T-cell (primary cell): ENCODE measurements at regions not wholly inside any gene's neighbourhood (a gene's known extent, or its start where the extent isn't known, plus 50 kb on each side); places are given as distances from the start of the nearest gene placed in this dataset.

Experiments used
- ATAC-seq, 4 experiments: fragments of 200-7000 bp in 3 of 4; fragments of 150-1000 bp in 1 of 4; cut with Tn5 transposase; replicated peaks in 1 of 4; 1 replicate in 3 of 4; 2 replicates in 1 of 4; pipeline ENCODE4 v1.10.0; 2021; ENCODE audit warnings: moderate library complexity in 3 of 4, mild to moderate bottlenecking in 2 of 4, moderate number of reproducible peaks in 1 of 4
- CTCF ChIA-PET, 2 donors: fragments of 300-600 bp; sonication (Branson Sonifier 250); formaldehyde crosslinking; loops; one replicate each; lab custom pipeline; 2022; ENCODE audit warnings: antibody characterized with exemption in 2 of 2; lab: Charles Lee
- POLR2A ChIA-PET, 2 donors: fragments of 300-600 bp; sonication (Branson Sonifier 250); formaldehyde crosslinking; loops; one replicate each; lab custom pipeline; 2022; ENCODE audit warnings: antibody characterized with exemption in 2 of 2; lab: Charles Lee
- DNase-seq, 35 experiments: peaks; one replicate each; pipeline versions ENCODE4 v3.0.0 to v3.0.0-alpha.2; 2013 to 2023
- H3K27ac ChIP-seq: one replicate; pipeline ENCODE4 v1.5.1; 2013; ENCODE audit warnings: low read length
- H3K27me3 ChIP-seq, 2 experiments: replicated peaks in 1 of 2; 1 replicate in 1 of 2; 2 replicates in 1 of 2; pipeline versions ENCODE4 v1.6.1 to v1.7.0; 2013; ENCODE audit warnings: low read length in 1 of 2, mixed read lengths in 1 of 2; ENCODE audit not compliant: control insufficient read depth in 2 of 2, insufficient read depth in 2 of 2; ENCODE audit errors: extremely low read depth in 1 of 2
- H3K36me3 ChIP-seq, 2 donors: 1 replicate in 1 of 2; 2 replicates in 1 of 2; pipeline versions ENCODE4 v1.6.1 to v1.7.0; 2013; ENCODE audit warnings: low read length in 1 of 2; ENCODE audit not compliant: control insufficient read depth in 2 of 2, insufficient read depth in 1 of 2; ENCODE audit errors: extremely low read depth in 1 of 2
- H3K4me1 ChIP-seq, 2 experiments: 1 replicate in 1 of 2; 2 replicates in 1 of 2; pipeline versions ENCODE4 v1.6.1 to v1.7.0; 2013; ENCODE audit warnings: low read length in 2 of 2, mixed read lengths in 1 of 2; ENCODE audit not compliant: insufficient read depth in 2 of 2, control insufficient read depth in 1 of 2; ENCODE audit errors: extremely low read depth in 1 of 2
- H3K4me3 ChIP-seq, 2 donors: 1 replicate in 1 of 2; 2 replicates in 1 of 2; pipeline versions ENCODE4 v1.5.1 to v1.7.0; 2013; ENCODE audit warnings: mild to moderate bottlenecking in 2 of 2, low read length in 1 of 2, moderate library complexity in 1 of 2; ENCODE audit not compliant: control insufficient read depth in 1 of 2; ENCODE audit errors: extremely low read depth in 1 of 2
- H3K9me3 ChIP-seq: 2 replicates; pipeline ENCODE4 v1.7.0; 2013
- H3K27ac Mint-ChIP-seq, 2 donors: one replicate each; pipeline ENCODE4 v1.8.0; 2020 to 2021; ENCODE audit warnings: mild to moderate bottlenecking in 2 of 2, mixed read lengths in 2 of 2
- H3K27me3 Mint-ChIP-seq, 2 donors: one replicate each; pipeline ENCODE4 v1.8.0; 2021 to 2022; ENCODE audit warnings: mixed read lengths in 2 of 2
- H3K36me3 Mint-ChIP-seq: one replicate; pipeline ENCODE4 v1.8.0; 2021; ENCODE audit warnings: mixed read lengths
- H3K4me1 Mint-ChIP-seq, 3 donors: one replicate each; pipeline ENCODE4 v1.8.0; 2020 to 2022; ENCODE audit warnings: mixed read lengths in 3 of 3, mild to moderate bottlenecking in 1 of 3
- H3K4me3 Mint-ChIP-seq, 3 donors: one replicate each; pipeline ENCODE4 v1.8.0; 2020 to 2022; ENCODE audit warnings: mild to moderate bottlenecking in 3 of 3, mixed read lengths in 3 of 3, moderate library complexity in 3 of 3
- H3K9me3 Mint-ChIP-seq, 3 donors: one replicate each; pipeline ENCODE4 v1.8.0; 2020 to 2022; ENCODE audit warnings: mixed read lengths in 3 of 3
- WGBS: methylation state at CpG from one replicate; pipeline ENCODE4 v1.1.5; 2013; ENCODE audit warnings: missing lambda C conversion rate; ENCODE audit not compliant: insufficient coverage; 5-methylcytosine and 5-hydroxymethylcytosine counted together

DNA sequence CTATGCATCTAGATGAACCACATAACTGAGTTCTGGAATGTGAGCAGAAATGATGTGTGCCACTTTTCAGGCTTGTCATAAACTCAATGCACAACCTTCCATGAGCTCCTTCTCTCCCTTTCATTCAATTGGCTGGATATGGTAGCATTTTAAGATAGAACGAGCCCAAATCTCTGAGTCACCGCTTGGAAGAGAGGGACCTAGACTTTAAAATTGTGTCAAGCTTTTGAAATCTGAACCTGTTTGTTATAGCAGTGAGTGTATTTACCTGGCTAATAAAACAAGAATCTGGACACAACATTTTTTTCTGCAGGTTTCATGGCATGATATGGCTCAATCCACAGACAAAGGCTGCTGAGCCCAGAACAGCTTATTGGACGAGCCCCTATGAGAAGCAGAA lies 297.8 kb upstream of the SPRED2 start:
- Histone ChIP-seq H3K36me3 (no peaks in the 10 kb centered on the region), H3K27ac (no peak overlapping the region), H3K4me3 (no peak overlapping the region), H3K9me3 (no peaks in the 10 kb centered on the region), H3K27me3 (no peaks in the 10 kb centered on the region), H3K4me1 (no peaks in the 10 kb centered on the region)
- DNase-seq (no peak), ATAC-seq (no peak)
- Mint-ChIP-seq H3K4me1 (no peaks in the 10 kb centered on the region), H3K9me3 (peaks cover 0 to 5% (median 0%) of the 10 kb centered on the region in 3 donors), H3K27ac (no peak overlapping the region), H3K4me3 (no peak overlapping the region), H3K27me3 (peaks cover 4% of the 10 kb centered on the region in 2 donors), H3K36me3 (no peaks in the 10 kb centered on the region)
- WGBS: 60% methylated on average over 1 of the region's 3 CpGs
- CTCF ChIA-PET: no interaction called here
- POLR2A ChIA-PET: no interaction called here

DNA sequence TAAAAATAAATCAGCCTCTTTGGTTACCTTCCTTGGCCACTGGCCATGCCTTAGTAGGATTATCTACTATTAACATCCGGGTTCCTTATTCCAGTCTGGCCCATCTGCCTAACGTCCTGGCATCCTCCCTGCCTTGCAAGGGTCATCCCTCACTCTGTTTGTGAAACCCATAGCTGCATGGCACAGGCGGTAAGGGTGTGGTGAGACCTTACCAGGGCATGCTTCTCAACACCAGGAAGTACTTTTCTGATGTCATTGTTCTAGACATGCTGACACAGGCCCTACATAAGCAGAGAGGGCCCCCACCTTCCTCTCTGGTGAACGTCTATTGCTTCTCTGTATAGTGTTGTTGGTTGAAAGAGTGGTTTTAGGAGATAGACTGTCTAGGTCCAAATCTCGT lies 296.8 kb upstream of the SPRED2 start:
- CTCF ChIA-PET: no interaction called here

DNA sequence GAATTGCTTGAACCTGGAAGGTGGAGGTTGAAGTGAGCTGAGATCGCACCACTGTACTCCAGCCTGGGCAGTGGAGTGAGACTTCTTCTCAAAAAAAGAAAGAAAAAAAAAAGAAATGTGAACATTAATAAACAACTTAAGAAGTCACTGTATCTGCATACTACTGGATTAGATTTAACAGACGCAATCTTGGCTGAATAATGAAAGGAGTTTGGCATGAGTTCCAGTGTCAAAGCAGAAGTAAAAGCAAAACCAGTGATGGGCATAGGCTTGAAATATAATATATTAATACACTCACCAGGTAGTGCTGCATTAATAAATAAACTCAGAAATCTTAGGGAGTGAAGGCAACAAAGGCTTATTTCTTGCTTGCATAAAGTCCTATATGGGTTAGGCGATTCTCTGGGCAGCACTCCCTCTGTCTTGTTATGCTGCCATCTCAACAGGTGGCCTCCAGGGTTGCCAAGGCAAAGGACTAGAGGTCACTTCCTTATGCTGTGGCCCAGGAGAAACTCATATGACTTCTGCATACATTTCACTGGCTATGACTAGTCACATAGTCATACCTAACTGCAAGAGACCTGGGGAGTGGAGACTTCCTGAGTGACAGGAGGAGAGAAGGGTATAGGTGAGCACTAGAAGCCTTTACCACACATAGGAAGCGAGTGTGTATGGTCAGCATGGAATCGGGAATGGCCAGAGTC lies 296.2 kb upstream of the SPRED2 start:
- Histone ChIP-seq H3K4me1 (no peaks in the 10 kb centered on the region), H3K9me3 (no peaks in the 10 kb centered on the region), H3K36me3 (no peaks in the 10 kb centered on the region), H3K27me3 (no peaks in the 10 kb centered on the region), H3K4me3 (no peak overlapping the region), H3K27ac (no peak overlapping the region)
- H3K27ac Mint-ChIP-seq: no peak overlapping the region
- ATAC-seq: no peak
- peaks cover 0 to 5% (median 0%) of the 10 kb centered on the region in 3 donors for H3K9me3 Mint-ChIP-seq
- CTCF ChIA-PET: no interaction called here
- H3K36me3 Mint-ChIP-seq: no peaks in the 10 kb centered on the region
- H3K4me1 Mint-ChIP-seq: no peaks in the 10 kb centered on the region
- peaks cover 0 to 7% of the 10 kb centered on the region in 2 donors for H3K27me3 Mint-ChIP-seq
- POLR2A ChIA-PET: no interaction called here
- no peak overlapping the region for H3K4me3 Mint-ChIP-seq
- no peak for DNase-seq
- WGBS: no CpG with 5 or more reads among the region's 5 CpGs

More for the DNA sequence above, 296.8 kb upstream of the SPRED2 start:
- no peak overlapping the region for H3K4me3 ChIP-seq
- H3K27ac ChIP-seq: no peak overlapping the region
- no peaks in the 10 kb centered on the region for H3K27me3 ChIP-seq
- H3K36me3 Mint-ChIP-seq: no peaks in the 10 kb centered on the region
- WGBS: 67% methylated on average over 3 of the region's 5 CpGs
- POLR2A ChIA-PET: no interaction called here
- ATAC-seq (no peak), DNase-seq (no peak)
- no peak overlapping the region for H3K27ac Mint-ChIP-seq
- no peaks in the 10 kb centered on the region for H3K4me1 ChIP-seq
- peaks cover 0 to 4% of the 10 kb centered on the region in 2 donors for H3K27me3 Mint-ChIP-seq
- peaks cover 0 to 5% (median 0%) of the 10 kb centered on the region in 3 donors for H3K9me3 Mint-ChIP-seq
- no peak overlapping the region for H3K4me3 Mint-ChIP-seq
- H3K9me3 ChIP-seq: no peaks in the 10 kb centered on the region
- H3K4me1 Mint-ChIP-seq: no peaks in the 10 kb centered on the region
- no peaks in the 10 kb centered on the region for H3K36me3 ChIP-seq

DNA sequence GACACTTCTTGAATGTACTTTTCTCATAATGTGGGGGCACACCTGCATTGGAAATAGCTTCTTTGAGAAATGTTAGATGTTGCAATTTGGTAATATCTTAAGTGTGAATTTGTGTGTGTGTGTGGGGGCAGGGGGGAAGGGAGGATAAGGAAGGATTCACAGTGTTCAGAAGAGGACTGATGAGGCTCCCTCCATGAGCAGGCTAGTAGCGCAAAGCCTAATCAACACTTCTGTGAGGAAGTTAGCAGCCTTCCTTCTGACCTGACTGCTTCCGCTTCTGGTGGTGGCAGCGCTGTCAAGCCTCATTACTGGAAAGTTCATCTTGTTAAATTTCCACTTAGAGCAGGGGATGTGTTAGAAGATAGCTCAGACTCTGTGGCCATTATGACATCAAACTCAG lies 295.4 kb upstream of the SPRED2 start:
- no peaks in the 10 kb centered on the region for H3K36me3 ChIP-seq
- no peaks in the 10 kb centered on the region for H3K36me3 Mint-ChIP-seq
- no peak overlapping the region for H3K27ac ChIP-seq
- H3K9me3 Mint-ChIP-seq: peaks cover 0 to 5% (median 0%) of the 10 kb centered on the region in 3 donors
- no peak overlapping the region for H3K4me3 ChIP-seq
- peaks cover under 1 to 7% of the 10 kb centered on the region in 2 donors for H3K27me3 Mint-ChIP-seq
- H3K27me3 ChIP-seq: no peaks in the 10 kb centered on the region
- DNase-seq (no peak), ATAC-seq (no peak)
- no peak overlapping the region for H3K4me3 Mint-ChIP-seq
- no peak overlapping the region for H3K27ac Mint-ChIP-seq
- H3K9me3 ChIP-seq: no peaks in the 10 kb centered on the region
- CTCF ChIA-PET: no interaction called here
- H3K4me1 ChIP-seq: no peaks in the 10 kb centered on the region
- 83% methylated on average over 1 of the region's 3 CpGs for WGBS
- H3K4me1 Mint-ChIP-seq: no peaks in the 10 kb centered on the region
- POLR2A ChIA-PET: interaction anchor here in 1 of 2 donors (0.6 kb wide), 1 partner anchor 70 kb away, joined by 3 read pairs; no protein-coding TSS in a partner anchor

DNA sequence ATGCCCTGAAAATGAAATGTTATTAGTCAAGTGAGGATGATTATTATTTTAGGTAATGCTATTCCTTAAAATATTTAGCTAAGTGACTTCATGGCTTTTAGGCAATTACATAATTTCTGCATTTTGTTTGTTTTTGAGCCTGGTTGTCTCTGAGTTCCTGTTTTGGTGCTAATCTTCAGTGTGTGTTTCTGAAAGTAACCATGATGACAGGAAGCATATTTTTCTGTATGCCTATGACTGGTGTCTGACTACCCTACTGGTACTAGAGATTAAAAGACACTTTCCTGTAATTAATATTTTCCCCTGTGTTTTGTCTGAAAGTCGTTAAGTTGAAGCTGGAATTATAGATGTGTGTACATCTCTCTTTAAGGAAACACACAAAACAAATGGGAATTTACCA lies 295.0 kb upstream of the SPRED2 start:
- ChIA-PET POLR2A (interaction anchor here in 1 of 2 donors (0.6 kb wide), 1 partner anchor 70 kb away, joined by 3 read pairs; no protein-coding TSS in a partner anchor), CTCF (no interaction called here)
- no peaks in the 10 kb centered on the region for H3K4me1 Mint-ChIP-seq
- H3K27me3 Mint-ChIP-seq: peaks cover 2 to 7% of the 10 kb centered on the region in 2 donors
- Histone ChIP-seq H3K4me1 (no peaks in the 10 kb centered on the region), H3K27ac (no peak overlapping the region), H3K4me3 (no peak overlapping the region), H3K9me3 (no peaks in the 10 kb centered on the region), H3K36me3 (no peaks in the 10 kb centered on the region), H3K27me3 (no peaks in the 10 kb centered on the region)
- no CpG with 5 or more reads among the region's 1 CpG for WGBS
- no peak overlapping the region for H3K4me3 Mint-ChIP-seq
- ATAC-seq (no peak), DNase-seq (no peak)
- no peak overlapping the region for H3K27ac Mint-ChIP-seq
- H3K36me3 Mint-ChIP-seq: no peaks in the 10 kb centered on the region
- H3K9me3 Mint-ChIP-seq: peaks cover 0 to 5% (median 0%) of the 10 kb centered on the region in 3 donors

DNA sequence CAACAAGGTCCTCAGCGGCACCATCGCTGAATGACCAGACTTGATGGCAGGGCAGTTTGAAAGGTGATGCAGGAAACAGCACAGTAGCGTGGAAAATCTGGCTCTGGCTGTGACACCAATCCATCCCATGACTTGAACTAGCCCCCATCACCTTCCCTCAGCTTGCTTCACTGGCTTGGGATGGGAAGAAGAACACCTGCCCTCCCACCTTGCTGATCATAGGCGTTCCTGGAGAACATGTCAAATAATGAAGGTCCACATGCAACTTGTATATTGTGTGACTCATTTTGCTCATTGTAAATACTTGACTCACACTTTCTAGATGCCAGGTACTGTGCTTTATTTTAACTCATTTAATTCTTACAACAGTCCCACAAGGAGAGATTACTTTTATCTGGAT lies 292.4 kb upstream of the SPRED2 start:
- no peaks in the 10 kb centered on the region for H3K4me1 Mint-ChIP-seq
- H3K27ac Mint-ChIP-seq: no peak overlapping the region
- H3K27ac ChIP-seq: no peak overlapping the region
- no peaks in the 10 kb centered on the region for H3K36me3 ChIP-seq
- H3K4me3 Mint-ChIP-seq: no peak overlapping the region
- DNase-seq: no peak
- peaks cover 7 to 8% of the 10 kb centered on the region in 2 donors for H3K27me3 Mint-ChIP-seq
- no peak overlapping the region for H3K4me3 ChIP-seq
- H3K4me1 ChIP-seq: no peaks in the 10 kb centered on the region
- POLR2A ChIA-PET: no interaction called here
- H3K27me3 ChIP-seq: peaks cover 0 to 3% of the 10 kb centered on the region in 2 experiments
- no peaks in the 10 kb centered on the region for H3K9me3 ChIP-seq
- CTCF ChIA-PET: no interaction called here
- no peaks in the 10 kb centered on the region for H3K36me3 Mint-ChIP-seq
- H3K9me3 Mint-ChIP-seq: peaks cover 0 to 5% (median 0%) of the 10 kb centered on the region in 3 donors
- ATAC-seq: no peak
- WGBS: 100% methylated on average over 2 of the region's 4 CpGs
